22Rv1 (cell line): ENCODE measurements at regions not wholly inside any gene's neighbourhood (a gene's known extent, or its start where the extent isn't known, plus 50 kb on each side); places are given as distances from the start of the nearest gene placed in this dataset.

Source experiments
- CTCF ChIP-seq: fragments of 450-650 bp; IDR thresholded peaks from 2 replicates; pipeline ENCODE4 v1.5.1; 2017; ENCODE audit warnings: mild to moderate bottlenecking
- ZFX ChIP-seq: fragments of 450-650 bp; IDR thresholded peaks from 2 replicates; pipeline ENCODE4 v1.6.1; 2017; ENCODE audit warnings: antibody characterized with exemption, borderline replicate concordance

GRCh38 chr2:19571773-19572172, 213.3 kb upstream of the OSR1 start:
- no peak for TF ChIP-seq CTCF
- TF ChIP-seq ZFX = no peak
